GM18868 (cell line): ENCODE measurements at regions not wholly inside any gene's neighbourhood (a gene's known extent, or its start where the extent isn't known, plus 50 kb on each side); places are given as distances from the start of the nearest gene placed in this dataset.

ENCODE experiments used
- ATAC-seq: cut with Tn5 transposase; IDR thresholded peaks from one replicate; pipeline ENCODE4 v1.9.1; 2021; ENCODE audit warnings: mild to moderate bottlenecking, moderate library complexity; ENCODE audit not compliant: unreplicated experiment

GRCh38 chr1:172976222-172977041 is 74.3 kb downstream of the TNFSF18 start:
- ATAC-seq, result no peak

- ATAC-seq, result no peak
Observed at GRCh38 chr1:172977296-172978017, 73.3 kb downstream of the TNFSF18 start.

- no peak for ATAC-seq
Observed at GRCh38 chr1:172978595-172978994, 72.1 kb downstream of the TNFSF18 start.

- no peak for ATAC-seq
Observed at GRCh38 chr1:172979828-172980227, 70.9 kb downstream of the TNFSF18 start.

- no peak for ATAC-seq
Observed at GRCh38 chr1:172980456-172980855, 70.3 kb downstream of the TNFSF18 start.

GRCh38 chr1:172980971-172981370 is 69.8 kb downstream of the TNFSF18 start:
- ATAC-seq, result no peak
